IPS-18a (cell line): ENCODE measurements at regions not wholly inside any gene's neighbourhood (a gene's known extent, or its start where the extent isn't known, plus 50 kb on each side); places are given as distances from the start of the nearest gene placed in this dataset.

Source experiments
- H3K27ac ChIP-seq: one replicate; pipeline ENCODE4 v1.5.1; 2013; ENCODE audit warnings: low read length
- H3K27me3 ChIP-seq: one replicate; pipeline ENCODE4 v1.6.1; 2013; ENCODE audit warnings: mild to moderate bottlenecking, low read length; ENCODE audit not compliant: control insufficient read depth, insufficient read depth
- H3K36me3 ChIP-seq: one replicate; pipeline ENCODE4 v1.6.1; 2013; ENCODE audit warnings: low read depth, low read length; ENCODE audit not compliant: control insufficient read depth
- H3K4me1 ChIP-seq: one replicate; pipeline ENCODE4 v1.6.1; 2013; ENCODE audit warnings: low read depth, low read length; ENCODE audit not compliant: control insufficient read depth
- H3K4me3 ChIP-seq: one replicate; pipeline ENCODE4 v1.5.1; 2013; ENCODE audit warnings: low read length
- H3K9ac ChIP-seq: one replicate; pipeline ENCODE4 v1.6.1; 2013; ENCODE audit warnings: mild to moderate bottlenecking, low read length, moderate library complexity
- H3K9me3 ChIP-seq: one replicate; pipeline ENCODE4 v1.6.1; 2013; ENCODE audit warnings: low read depth, low read length; ENCODE audit not compliant: control insufficient read depth

GRCh38 chr11:20277014-20277413 lies 86.5 kb upstream of the HTATIP2 start:
- Histone ChIP-seq H3K9ac (no peak overlapping the region), H3K27ac (no peak overlapping the region), H3K27me3 (peaks cover 33% of the 10 kb centered on the region), H3K4me3 (no peak overlapping the region), H3K9me3 (no peaks in the 10 kb centered on the region), H3K4me1 (peaks cover 10% of the 10 kb centered on the region), H3K36me3 (no peaks in the 10 kb centered on the region)

GRCh38 chr11:20275987-20276965 lies 87.2 kb upstream of the HTATIP2 start:
- Histone ChIP-seq H3K9ac (no peak overlapping the region), H3K4me3 (no peak overlapping the region), H3K27ac (no peak overlapping the region), H3K36me3 (no peaks in the 10 kb centered on the region), H3K4me1 (peaks cover 10% of the 10 kb centered on the region), H3K27me3 (peaks cover 33% of the 10 kb centered on the region), H3K9me3 (no peaks in the 10 kb centered on the region)

- Histone ChIP-seq H3K27ac (no peak overlapping the region), H3K4me1 (peaks cover 10% of the 10 kb centered on the region), H3K27me3 (peaks cover 15% of the 10 kb centered on the region), H3K9ac (no peak overlapping the region), H3K4me3 (no peak overlapping the region), H3K36me3 (no peaks in the 10 kb centered on the region), H3K9me3 (no peaks in the 10 kb centered on the region)
These were observed 89.5 kb upstream of the HTATIP2 start for GRCh38 chr11:20274031-20274430.

GRCh38 chr11:20261526-20261925 lies 101.3 kb upstream of the DBX1 start:
- no peak overlapping the region for H3K9ac ChIP-seq
- H3K4me3 ChIP-seq, result no peak overlapping the region
- no peak overlapping the region for H3K27ac ChIP-seq
- H3K4me1 ChIP-seq, result no peaks in the 10 kb centered on the region
- no peaks in the 10 kb centered on the region for H3K36me3 ChIP-seq
- no peaks in the 10 kb centered on the region for H3K9me3 ChIP-seq
- peaks cover 10% of the 10 kb centered on the region for H3K27me3 ChIP-seq

GRCh38 chr11:20260307-20260706 lies 100.0 kb upstream of the DBX1 start:
- Histone ChIP-seq H3K27ac (no peak overlapping the region), H3K4me1 (no peaks in the 10 kb centered on the region), H3K36me3 (no peaks in the 10 kb centered on the region), H3K9me3 (no peaks in the 10 kb centered on the region), H3K9ac (no peak overlapping the region), H3K4me3 (no peak overlapping the region), H3K27me3 (peaks cover 10% of the 10 kb centered on the region)

- H3K9ac ChIP-seq, result no peak overlapping the region
- no peaks in the 10 kb centered on the region for H3K36me3 ChIP-seq
- no peaks in the 10 kb centered on the region for H3K4me1 ChIP-seq
- no peak overlapping the region for H3K4me3 ChIP-seq
- peaks cover 10% of the 10 kb centered on the region for H3K27me3 ChIP-seq
- H3K9me3 ChIP-seq, result no peaks in the 10 kb centered on the region
- H3K27ac ChIP-seq, result no peak overlapping the region
These were observed 99.2 kb upstream of the DBX1 start for GRCh38 chr11:20259506-20259905.

GRCh38 chr11:20258376-20258895 lies 98.2 kb upstream of the DBX1 start:
- H3K4me3 ChIP-seq, result no peak overlapping the region
- no peaks in the 10 kb centered on the region for H3K36me3 ChIP-seq
- H3K9ac ChIP-seq, result no peak overlapping the region
- peaks cover 10% of the 10 kb centered on the region for H3K27me3 ChIP-seq
- no peaks in the 10 kb centered on the region for H3K4me1 ChIP-seq
- H3K9me3 ChIP-seq, result no peaks in the 10 kb centered on the region
- no peak overlapping the region for H3K27ac ChIP-seq

GRCh38 chr11:20256925-20257324 lies 96.7 kb upstream of the DBX1 start:
- H3K9me3 ChIP-seq, result no peaks in the 10 kb centered on the region
- no peak overlapping the region for H3K4me3 ChIP-seq
- H3K4me1 ChIP-seq, result no peaks in the 10 kb centered on the region
- no peak overlapping the region for H3K9ac ChIP-seq
- no peak overlapping the region for H3K27ac ChIP-seq
- no peaks in the 10 kb centered on the region for H3K36me3 ChIP-seq
- peaks cover 10% of the 10 kb centered on the region for H3K27me3 ChIP-seq

GRCh38 chr11:20253796-20254195 lies 93.5 kb upstream of the DBX1 start:
- Histone ChIP-seq H3K27ac (no peak overlapping the region), H3K36me3 (no peaks in the 10 kb centered on the region), H3K9me3 (no peaks in the 10 kb centered on the region), H3K9ac (no peak overlapping the region), H3K4me3 (no peak overlapping the region), H3K4me1 (peaks cover 21% of the 10 kb centered on the region), H3K27me3 (peaks cover 25% of the 10 kb centered on the region)

GRCh38 chr11:20251496-20251895 lies 91.2 kb upstream of the DBX1 start:
- H3K9me3 ChIP-seq, result no peaks in the 10 kb centered on the region
- H3K27me3 ChIP-seq, result peaks cover 36% of the 10 kb centered on the region
- H3K4me1 ChIP-seq, result peaks cover 39% of the 10 kb centered on the region
- H3K9ac ChIP-seq, result no peak overlapping the region
- H3K27ac ChIP-seq, result no peak overlapping the region
- no peaks in the 10 kb centered on the region for H3K36me3 ChIP-seq
- H3K4me3 ChIP-seq, result no peak overlapping the region

GRCh38 chr11:20250644-20251247 lies 90.5 kb upstream of the DBX1 start:
- Histone ChIP-seq H3K27me3 (peaks cover 38% of the 10 kb centered on the region), H3K4me1 (peaks cover 39% of the 10 kb centered on the region), H3K9ac (no peak overlapping the region), H3K9me3 (no peaks in the 10 kb centered on the region), H3K36me3 (no peaks in the 10 kb centered on the region), H3K4me3 (no peak overlapping the region), H3K27ac (no peak overlapping the region)
